Smooth muscle cell (in vitro differentiated cells): ENCODE measurements at regions not wholly inside any gene's neighbourhood (a gene's known extent, or its start where the extent isn't known, plus 50 kb on each side); places are given as distances from the start of the nearest gene placed in this dataset.

Experiments
- DNase-seq: peaks from one replicate; lab custom pipeline; 2025; ENCODE audit not compliant: unreplicated experiment; lab: John Stamatoyannopoulos, UW
- H2AFZ ChIP-seq: fragments of 200-600 bp; sonication (generic); 2 replicates; pipeline ENCODE4 v1.6.0; 2016; ENCODE audit warnings: antibody characterized with exemption, low read depth, mild to moderate bottlenecking
- H3F3A ChIP-seq: fragments of 200-600 bp; sonication (generic); 2 replicates; pipeline ENCODE4 v1.6.0; 2017; ENCODE audit warnings: antibody characterized with exemption, low read depth
- H3K27ac ChIP-seq: fragments of 200-600 bp; sonication (generic); 2 replicates; pipeline ENCODE4 v1.5.1; 2016; ENCODE audit warnings: low read depth, mild to moderate bottlenecking
- H3K27me3 ChIP-seq: fragments of 200-600 bp; sonication (generic); 2 replicates; pipeline ENCODE4 v1.6.1; 2016; ENCODE audit warnings: low read depth, mild to moderate bottlenecking
- H3K36me3 ChIP-seq: fragments of 200-600 bp; sonication (generic); 2 replicates; pipeline ENCODE4 v1.5.1; 2016; ENCODE audit warnings: low read depth
- H3K4me1 ChIP-seq: fragments of 200-600 bp; sonication (generic); 2 replicates; pipeline ENCODE4 v1.5.1; 2016; ENCODE audit warnings: low read depth
- H3K4me2 ChIP-seq: fragments of 200-600 bp; sonication (generic); 2 replicates; pipeline ENCODE4 v1.6.0; 2016; ENCODE audit warnings: mild to moderate bottlenecking
- H3K4me3 ChIP-seq: fragments of 200-600 bp; sonication (generic); 2 replicates; pipeline ENCODE4 v1.5.1; 2016; ENCODE audit warnings: mild to moderate bottlenecking
- H3K79me2 ChIP-seq: fragments of 200-600 bp; sonication (generic); 2 replicates; pipeline ENCODE4 v1.6.0; 2016; ENCODE audit warnings: low read depth, mild to moderate bottlenecking
- H3K9ac ChIP-seq: fragments of 200-600 bp; sonication (generic); 2 replicates; pipeline ENCODE4 v1.6.0; 2016; ENCODE audit warnings: low read depth
- H3K9me3 ChIP-seq: fragments of 200-600 bp; sonication (generic); replicated peaks from 2 replicates; pipeline ENCODE4 v1.5.1; 2016; ENCODE audit warnings: low read depth
- H4K20me1 ChIP-seq: fragments of 200-600 bp; sonication (generic); 2 replicates; pipeline ENCODE4 v1.6.0; 2016; ENCODE audit warnings: low read depth
- WGBS: methylation state at CpG from one replicate; pipeline ENCODE4 v1.1.7; 2016; ENCODE audit warnings: low lambda C conversion rate; 5-methylcytosine and 5-hydroxymethylcytosine counted together
- TF ChIP-seq, protein P1 (sequence below): fragments of 200-600 bp; sonication (generic); IDR thresholded peaks from 2 replicates; pipeline ENCODE4 v1.5.1; 2017; ENCODE audit warnings: borderline replicate concordance, mild to moderate bottlenecking, antibody characterized with exemption; ENCODE audit not compliant: insufficient read depth, poor library complexity, severe bottlenecking

DNA sequence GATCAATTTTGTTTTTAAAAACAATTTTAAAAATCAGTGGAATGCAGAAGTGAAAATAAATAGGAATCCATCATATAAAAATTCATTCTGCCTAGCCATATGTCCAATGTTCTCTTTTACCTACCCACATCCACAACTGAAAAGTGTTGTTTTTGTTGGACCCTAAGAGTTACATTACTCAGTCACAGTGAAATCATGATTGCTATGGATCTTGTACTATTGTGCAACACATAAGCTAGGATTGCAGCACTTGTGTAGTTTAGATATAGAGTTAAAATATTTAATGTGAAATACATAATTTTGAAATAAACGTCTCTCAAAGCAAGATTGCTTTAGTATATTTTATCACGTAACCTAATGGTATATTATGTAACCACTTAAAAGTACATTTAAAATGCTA lies 213.3 kb upstream of the CLEC14A start:
- Histone ChIP-seq H3K4me3 (no peak overlapping the region), H3F3A (no peaks in the 10 kb centered on the region), H3K9me3 (no peaks in the 10 kb centered on the region), H3K27ac (no peak overlapping the region), H3K27me3 (no peaks in the 10 kb centered on the region), H4K20me1 (no peaks in the 10 kb centered on the region), H3K4me2 (no peak overlapping the region), H3K9ac (no peak overlapping the region), H2AFZ (no peak overlapping the region), H3K79me2 (no peaks in the 10 kb centered on the region), H3K4me1 (no peaks in the 10 kb centered on the region), H3K36me3 (no peaks in the 10 kb centered on the region)
- WGBS: 84% methylated on average over 2 of the region's 2 CpGs
- DNase-seq: no peak
- TF ChIP-seq, protein P1, sequence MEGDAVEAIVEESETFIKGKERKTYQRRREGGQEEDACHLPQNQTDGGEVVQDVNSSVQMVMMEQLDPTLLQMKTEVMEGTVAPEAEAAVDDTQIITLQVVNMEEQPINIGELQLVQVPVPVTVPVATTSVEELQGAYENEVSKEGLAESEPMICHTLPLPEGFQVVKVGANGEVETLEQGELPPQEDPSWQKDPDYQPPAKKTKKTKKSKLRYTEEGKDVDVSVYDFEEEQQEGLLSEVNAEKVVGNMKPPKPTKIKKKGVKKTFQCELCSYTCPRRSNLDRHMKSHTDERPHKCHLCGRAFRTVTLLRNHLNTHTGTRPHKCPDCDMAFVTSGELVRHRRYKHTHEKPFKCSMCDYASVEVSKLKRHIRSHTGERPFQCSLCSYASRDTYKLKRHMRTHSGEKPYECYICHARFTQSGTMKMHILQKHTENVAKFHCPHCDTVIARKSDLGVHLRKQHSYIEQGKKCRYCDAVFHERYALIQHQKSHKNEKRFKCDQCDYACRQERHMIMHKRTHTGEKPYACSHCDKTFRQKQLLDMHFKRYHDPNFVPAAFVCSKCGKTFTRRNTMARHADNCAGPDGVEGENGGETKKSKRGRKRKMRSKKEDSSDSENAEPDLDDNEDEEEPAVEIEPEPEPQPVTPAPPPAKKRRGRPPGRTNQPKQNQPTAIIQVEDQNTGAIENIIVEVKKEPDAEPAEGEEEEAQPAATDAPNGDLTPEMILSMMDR: no peak

DNA sequence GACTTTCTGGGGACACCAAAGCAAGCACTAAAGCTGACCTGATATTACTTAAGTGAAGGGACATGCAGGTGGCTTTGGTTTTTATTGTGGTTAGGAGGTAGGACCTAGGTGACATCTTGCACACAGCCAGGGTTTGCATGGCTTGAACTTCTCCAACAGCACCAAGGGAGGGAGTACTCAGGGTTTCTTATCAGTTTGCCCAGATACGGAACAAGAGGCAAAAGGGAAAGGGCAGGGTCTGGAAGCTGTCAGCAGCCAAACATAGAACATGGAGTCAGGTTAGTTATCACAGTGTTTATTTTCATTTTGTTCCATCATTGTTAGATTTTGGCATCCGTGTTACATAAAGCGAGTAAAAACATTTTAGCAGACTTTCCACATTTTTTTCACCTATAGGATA lies 186.3 kb upstream of the CLEC14A start:
- TF ChIP-seq, protein P1: no peak
- Histone ChIP-seq H3K27me3 (no peaks in the 10 kb centered on the region), H3K27ac (no peak overlapping the region), H4K20me1 (no peaks in the 10 kb centered on the region), H3K36me3 (no peaks in the 10 kb centered on the region), H3K79me2 (no peaks in the 10 kb centered on the region), H3K4me1 (no peaks in the 10 kb centered on the region), H3K4me3 (no peak overlapping the region), H3K4me2 (no peak overlapping the region), H2AFZ (no peak overlapping the region), H3K9ac (no peak overlapping the region), H3F3A (no peaks in the 10 kb centered on the region), H3K9me3 (peaks cover 7% of the 10 kb centered on the region)
- no peak for DNase-seq
- 64% methylated on average over 3 of the region's 3 CpGs for WGBS

DNA sequence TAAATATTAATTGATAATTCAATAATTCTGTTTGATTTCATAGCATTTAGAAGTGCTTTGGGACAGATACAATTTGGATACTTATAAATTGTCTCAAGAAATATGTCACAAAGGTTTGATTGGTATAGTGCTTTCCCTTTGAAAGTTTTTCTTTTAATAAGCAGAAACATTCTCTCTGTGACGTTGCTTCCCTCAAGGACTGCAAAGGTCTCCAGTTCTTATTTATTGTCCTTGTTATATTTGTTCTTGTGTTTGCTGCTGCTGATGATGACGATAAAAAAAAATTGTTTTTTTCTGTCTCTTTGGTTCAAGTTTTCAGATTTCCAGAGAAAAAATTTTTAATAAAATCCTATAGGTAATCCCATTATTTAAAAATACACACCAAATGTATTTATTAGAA lies 176.3 kb upstream of the CLEC14A start:
- no peak overlapping the region for H3K4me2 ChIP-seq
- H3K9me3 ChIP-seq: no peaks in the 10 kb centered on the region
- no peak overlapping the region for H3K27ac ChIP-seq
- TF ChIP-seq, protein P1: no peak
- no peak overlapping the region for H3K9ac ChIP-seq
- no peak overlapping the region for H2AFZ ChIP-seq
- H3K4me1 ChIP-seq: no peaks in the 10 kb centered on the region
- H3K36me3 ChIP-seq: no peaks in the 10 kb centered on the region
- no peaks in the 10 kb centered on the region for H3F3A ChIP-seq
- no peaks in the 10 kb centered on the region for H3K79me2 ChIP-seq
- DNase-seq: no peak
- H3K27me3 ChIP-seq: no peaks in the 10 kb centered on the region
- WGBS: 96% methylated on average over 2 of the region's 2 CpGs
- no peak overlapping the region for H3K4me3 ChIP-seq
- H4K20me1 ChIP-seq: no peaks in the 10 kb centered on the region

DNA sequence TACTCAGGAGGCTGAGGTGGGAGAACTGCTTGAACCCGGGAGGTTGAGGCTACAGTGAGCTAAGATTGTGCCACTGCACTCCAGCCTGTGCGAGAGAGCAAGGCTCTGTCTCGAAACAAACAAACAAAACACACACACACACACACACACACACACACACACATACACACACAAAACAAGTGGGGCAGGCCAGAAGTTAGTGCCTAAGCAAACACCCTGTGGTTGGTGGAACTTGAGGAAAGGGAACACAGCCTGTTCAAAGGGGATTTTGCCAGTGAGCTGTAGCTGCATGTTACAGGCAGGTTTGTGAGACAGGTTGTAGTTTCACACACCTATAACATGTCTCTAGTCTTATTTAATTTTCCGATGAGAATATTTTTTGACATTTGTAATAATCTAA lies 175.3 kb upstream of the CLEC14A start:
- Histone ChIP-seq H4K20me1 (no peaks in the 10 kb centered on the region), H3K36me3 (no peaks in the 10 kb centered on the region), H3F3A (no peaks in the 10 kb centered on the region), H3K4me3 (no peak overlapping the region), H3K4me1 (no peaks in the 10 kb centered on the region), H2AFZ (no peak overlapping the region), H3K4me2 (no peak overlapping the region), H3K9me3 (no peaks in the 10 kb centered on the region), H3K27ac (no peak overlapping the region), H3K79me2 (no peaks in the 10 kb centered on the region), H3K27me3 (no peaks in the 10 kb centered on the region), H3K9ac (no peak overlapping the region)
- WGBS: 95% methylated on average over 4 of the region's 4 CpGs
- TF ChIP-seq, protein P1: no peak
- no peak for DNase-seq
